ENCODE measurements at regions not wholly inside any gene's neighbourhood (a gene's known extent, or its start where the extent isn't known, plus 50 kb on each side); places are given as distances from the start of the nearest gene placed in this dataset.

- no peak overlapping the region for H3K9ac ChIP-seq (ENCODE audit: low read depth, low read length, poor library complexity, severe bottlenecking)
- H2AFZ ChIP-seq (ENCODE audit: low read length) = no peak overlapping the region
- H3K4me2 ChIP-seq (ENCODE audit: low read depth, low read length, poor library complexity, severe bottlenecking) = no peak overlapping the region
- H3K4me3 ChIP-seq (ENCODE audit: low read length, poor library complexity, severe bottlenecking) = no peak overlapping the region
- H3K79me2 ChIP-seq (ENCODE audit: insufficient read depth, low read length) = no peaks in the 10 kb centered on the region
- H3K4me1 ChIP-seq (ENCODE audit: insufficient read depth, low read length, poor library complexity, severe bottlenecking) = no peaks in the 10 kb centered on the region
- no peaks in the 10 kb centered on the region for H4K20me1 ChIP-seq (ENCODE audit: insufficient read depth, low read length, poor library complexity, severe bottlenecking)
- H3F3A ChIP-seq (ENCODE audit: low read depth) = no peaks in the 10 kb centered on the region
- no peaks in the 10 kb centered on the region for H3K9me2 ChIP-seq (replicated peaks; ENCODE audit: low read depth, low read length)
- no peaks in the 10 kb centered on the region for H3K27me3 ChIP-seq (ENCODE audit: insufficient read depth, low read length, poor library complexity, severe bottlenecking)
- H3K9me3 ChIP-seq (ENCODE audit: insufficient read depth, low read depth, low read length) = no peaks in the 10 kb centered on the region
- TF ChIP-seq CTCF (conservative IDR thresholded peaks at IDR 0.05; ENCODE audit: low read length) = peak; percentile 79
- TF ChIP-seq EZH2phosphoT487 (IDR thresholded peaks at IDR 0.05; ENCODE audit: borderline replicate concordance) = no peak
- no peaks in the 10 kb centered on the region for H3K36me3 ChIP-seq (ENCODE audit: insufficient read depth, low read length)
These were observed 144.5 kb downstream of the PPP1R3A start for GRCh38 chr7:113774182-113774807.

- no peak overlapping the region for H3K9ac ChIP-seq (ENCODE audit: low read depth, low read length, poor library complexity, severe bottlenecking)
- H3K79me2 ChIP-seq (ENCODE audit: insufficient read depth, low read length) = no peaks in the 10 kb centered on the region
- no peak for TF ChIP-seq EZH2phosphoT487 (IDR thresholded peaks at IDR 0.05; ENCODE audit: borderline replicate concordance)
- no peak for TF ChIP-seq CTCF (conservative IDR thresholded peaks at IDR 0.05; ENCODE audit: low read length)
- H3K9me2 ChIP-seq (replicated peaks; ENCODE audit: low read depth, low read length) = no peaks in the 10 kb centered on the region
- H3K36me3 ChIP-seq (ENCODE audit: insufficient read depth, low read length) = no peaks in the 10 kb centered on the region
- H3K4me1 ChIP-seq (ENCODE audit: insufficient read depth, low read length, poor library complexity, severe bottlenecking) = no peaks in the 10 kb centered on the region
- no peaks in the 10 kb centered on the region for H3K9me3 ChIP-seq (ENCODE audit: insufficient read depth, low read depth, low read length)
- no peak overlapping the region for H3K4me2 ChIP-seq (ENCODE audit: low read depth, low read length, poor library complexity, severe bottlenecking)
- no peak overlapping the region for H3K4me3 ChIP-seq (ENCODE audit: low read length, poor library complexity, severe bottlenecking)
- H4K20me1 ChIP-seq (ENCODE audit: insufficient read depth, low read length, poor library complexity, severe bottlenecking) = no peaks in the 10 kb centered on the region
- H3K27me3 ChIP-seq (ENCODE audit: insufficient read depth, low read length, poor library complexity, severe bottlenecking) = no peaks in the 10 kb centered on the region
- H2AFZ ChIP-seq (ENCODE audit: low read length) = no peak overlapping the region
- no peaks in the 10 kb centered on the region for H3F3A ChIP-seq (ENCODE audit: low read depth)
These were observed 148.6 kb downstream of the PPP1R3A start for GRCh38 chr7:113770146-113770738.

GRCh38 chr7:113768387-113768786, 150.4 kb downstream of the PPP1R3A start:
- no peaks in the 10 kb centered on the region for H3K27me3 ChIP-seq (ENCODE audit: insufficient read depth, low read length, poor library complexity, severe bottlenecking)
- H3K4me1 ChIP-seq (ENCODE audit: insufficient read depth, low read length, poor library complexity, severe bottlenecking) = no peaks in the 10 kb centered on the region
- no peaks in the 10 kb centered on the region for H3K36me3 ChIP-seq (ENCODE audit: insufficient read depth, low read length)
- H3K79me2 ChIP-seq (ENCODE audit: insufficient read depth, low read length) = no peaks in the 10 kb centered on the region
- no peaks in the 10 kb centered on the region for H3F3A ChIP-seq (ENCODE audit: low read depth)
- no peak overlapping the region for H3K9ac ChIP-seq (ENCODE audit: low read depth, low read length, poor library complexity, severe bottlenecking)
- H3K9me3 ChIP-seq (ENCODE audit: insufficient read depth, low read depth, low read length) = no peaks in the 10 kb centered on the region
- no peaks in the 10 kb centered on the region for H3K9me2 ChIP-seq (replicated peaks; ENCODE audit: low read depth, low read length)
- TF ChIP-seq EZH2phosphoT487 (IDR thresholded peaks at IDR 0.05; ENCODE audit: borderline replicate concordance) (no peak), CTCF (conservative IDR thresholded peaks at IDR 0.05; ENCODE audit: low read length) (no peak)
- H2AFZ ChIP-seq (ENCODE audit: low read length) = no peak overlapping the region
- H3K4me3 ChIP-seq (ENCODE audit: low read length, poor library complexity, severe bottlenecking) = no peak overlapping the region
- no peaks in the 10 kb centered on the region for H4K20me1 ChIP-seq (ENCODE audit: insufficient read depth, low read length, poor library complexity, severe bottlenecking)
- H3K4me2 ChIP-seq (ENCODE audit: low read depth, low read length, poor library complexity, severe bottlenecking) = peak overlapping the region; percentile 14
